ENCODE measurements at regions not wholly inside any gene's neighbourhood (a gene's known extent, or its start where the extent isn't known, plus 50 kb on each side); places are given as distances from the start of the nearest gene placed in this dataset.

DNA sequence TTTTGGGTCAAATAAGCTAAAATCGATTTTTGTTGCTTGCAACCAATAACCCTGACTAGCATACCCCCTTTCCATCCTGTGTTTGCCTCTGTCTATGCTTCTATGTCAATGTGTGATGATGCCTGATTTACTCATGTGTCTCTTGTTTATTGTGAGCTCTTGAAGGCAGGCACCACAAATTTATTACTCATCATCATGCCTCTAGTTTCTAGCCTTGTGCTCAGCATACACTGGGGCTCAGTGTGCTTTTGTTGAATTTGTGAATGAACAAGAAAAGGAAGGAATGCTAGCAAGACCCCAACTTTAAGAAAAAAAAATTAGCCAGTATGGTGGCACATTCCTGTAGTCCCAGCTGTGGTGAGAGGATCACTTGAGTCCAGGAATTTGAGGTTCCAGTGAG is 119.1 kb upstream of the GPR139 start:
- Histone ChIP-seq H3K27me3 (peaks cover 0 to 7% (median 0%) of the 10 kb centered on the region in 4 donors), H3K4me3 (no peak overlapping the region), H3K4me1 (no peaks in the 10 kb centered on the region), H3K27ac (replicated peaks in 1 of 4) (no peak overlapping the region), H3K36me3 (no peaks in the 10 kb centered on the region), H3K9me3 (no peaks in the 10 kb centered on the region)
- no peak for DNase-seq (ENCODE audit: extremely low spot score)
- intact Hi-C loops (cut with DNase I), result no loop called here
- TF ChIP-seq POLR2AphosphoS5 (IDR thresholded peaks at IDR 0.05) (no peak), EP300 (IDR thresholded peaks at IDR 0.05) (no peak), POLR2A (IDR thresholded peaks at IDR 0.05; ENCODE audit: low read depth) (no peak)
- TF ChIP-seq, protein P1, sequence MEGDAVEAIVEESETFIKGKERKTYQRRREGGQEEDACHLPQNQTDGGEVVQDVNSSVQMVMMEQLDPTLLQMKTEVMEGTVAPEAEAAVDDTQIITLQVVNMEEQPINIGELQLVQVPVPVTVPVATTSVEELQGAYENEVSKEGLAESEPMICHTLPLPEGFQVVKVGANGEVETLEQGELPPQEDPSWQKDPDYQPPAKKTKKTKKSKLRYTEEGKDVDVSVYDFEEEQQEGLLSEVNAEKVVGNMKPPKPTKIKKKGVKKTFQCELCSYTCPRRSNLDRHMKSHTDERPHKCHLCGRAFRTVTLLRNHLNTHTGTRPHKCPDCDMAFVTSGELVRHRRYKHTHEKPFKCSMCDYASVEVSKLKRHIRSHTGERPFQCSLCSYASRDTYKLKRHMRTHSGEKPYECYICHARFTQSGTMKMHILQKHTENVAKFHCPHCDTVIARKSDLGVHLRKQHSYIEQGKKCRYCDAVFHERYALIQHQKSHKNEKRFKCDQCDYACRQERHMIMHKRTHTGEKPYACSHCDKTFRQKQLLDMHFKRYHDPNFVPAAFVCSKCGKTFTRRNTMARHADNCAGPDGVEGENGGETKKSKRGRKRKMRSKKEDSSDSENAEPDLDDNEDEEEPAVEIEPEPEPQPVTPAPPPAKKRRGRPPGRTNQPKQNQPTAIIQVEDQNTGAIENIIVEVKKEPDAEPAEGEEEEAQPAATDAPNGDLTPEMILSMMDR (IDR thresholded peaks at IDR 0.05), result no peak
- 29% methylated on average over 1 of the region's 1 CpG for WGBS

DNA sequence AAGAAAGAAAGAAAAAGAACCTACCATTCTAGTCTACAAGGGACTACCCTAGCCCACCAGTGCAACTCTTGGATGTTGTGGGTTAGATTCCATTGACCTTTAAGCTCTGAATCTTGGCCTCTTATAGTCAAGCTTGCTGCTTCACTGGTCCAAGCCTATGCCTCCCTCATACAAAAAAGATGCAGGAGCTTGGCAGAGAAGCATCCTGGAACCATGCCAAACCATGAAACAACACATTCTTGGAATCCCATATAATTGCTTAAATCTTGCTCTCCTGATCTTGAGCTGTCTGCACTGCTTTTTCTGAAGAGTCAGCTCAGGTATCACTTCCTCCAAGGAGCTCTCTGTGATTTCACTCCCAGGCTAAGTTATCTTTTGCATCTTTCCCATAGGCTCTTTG is 117.9 kb upstream of the GPR139 start:
- intact Hi-C loops (cut with DNase I), result no loop called here
- Histone ChIP-seq H3K4me1 (no peaks in the 10 kb centered on the region), H3K4me3 (no peak overlapping the region), H3K9me3 (no peaks in the 10 kb centered on the region), H3K36me3 (no peaks in the 10 kb centered on the region), H3K27me3 (peaks cover 0 to 7% (median 0%) of the 10 kb centered on the region in 4 donors), H3K27ac (replicated peaks in 1 of 4) (no peak overlapping the region)
- TF ChIP-seq EP300 (IDR thresholded peaks at IDR 0.05) (no peak), POLR2A (IDR thresholded peaks at IDR 0.05; ENCODE audit: low read depth) (no peak), POLR2AphosphoS5 (IDR thresholded peaks at IDR 0.05) (no peak)
- TF ChIP-seq, protein P1 (IDR thresholded peaks at IDR 0.05), result no peak
- no peak for DNase-seq (ENCODE audit: extremely low spot score)

DNA sequence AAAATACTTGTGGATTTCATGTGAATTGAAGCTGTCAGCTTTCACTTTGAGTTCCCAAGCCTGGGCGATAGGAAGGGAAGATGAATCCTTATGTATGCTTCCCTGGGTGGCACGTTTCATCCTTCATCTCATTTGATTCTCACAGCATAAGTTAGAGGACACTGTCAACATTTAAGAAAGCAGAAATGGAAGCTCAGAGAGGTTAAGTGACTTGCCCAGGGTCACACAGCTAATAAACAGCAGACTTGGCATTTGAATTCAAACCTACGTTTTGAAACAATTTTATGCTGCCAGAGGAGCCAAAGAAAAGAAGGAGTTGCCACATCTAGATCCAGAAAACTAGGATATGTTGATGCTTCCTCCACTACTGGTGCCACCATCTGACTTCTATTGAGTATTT is 108.3 kb upstream of the GPR139 start:
- H3K36me3 ChIP-seq, result no peaks in the 10 kb centered on the region
- intact Hi-C loops (cut with DNase I), result no loop called here
- 69% methylated on average over 3 of the region's 3 CpGs for WGBS
- no peak overlapping the region for H3K4me3 ChIP-seq
- no peaks in the 10 kb centered on the region for H3K4me1 ChIP-seq
- H3K27ac ChIP-seq (replicated peaks in 1 of 4), result no peak overlapping the region
- no peaks in the 10 kb centered on the region for H3K9me3 ChIP-seq
- TF ChIP-seq POLR2AphosphoS5 (IDR thresholded peaks at IDR 0.05), result no peak
- no peak for TF ChIP-seq POLR2A (IDR thresholded peaks at IDR 0.05; ENCODE audit: low read depth)
- TF ChIP-seq, protein P1 (IDR thresholded peaks at IDR 0.05), result no peak
- TF ChIP-seq EP300 (IDR thresholded peaks at IDR 0.05), result no peak
- DNase-seq (ENCODE audit: extremely low spot score), result no peak
- H3K27me3 ChIP-seq, result peaks cover 0 to 23% (median 0%) of the 10 kb centered on the region in 4 donors

DNA sequence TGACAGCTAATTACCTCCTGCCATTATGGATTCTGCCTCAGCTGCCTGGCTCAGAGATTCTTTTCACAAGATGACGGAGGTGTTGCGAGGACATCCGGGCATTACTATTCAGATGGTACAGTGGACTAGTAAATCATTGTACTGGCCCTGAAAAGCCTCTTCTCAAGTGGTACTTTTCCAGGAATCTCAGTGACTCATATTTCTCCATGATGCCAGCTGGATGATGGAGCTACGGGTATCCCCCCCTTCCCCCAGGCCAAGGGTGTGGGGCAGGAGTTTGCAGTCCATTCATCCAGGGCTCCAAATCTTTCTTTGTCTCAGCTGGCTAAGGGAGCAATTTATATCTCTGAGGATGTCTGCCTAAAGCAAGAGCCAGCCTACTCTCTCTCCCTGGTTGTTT is 107.7 kb upstream of the GPR139 start:
- Histone ChIP-seq H3K27me3 (peaks cover 0 to 29% (median 0%) of the 10 kb centered on the region in 4 donors), H3K36me3 (no peaks in the 10 kb centered on the region), H3K4me3 (no peak overlapping the region), H3K4me1 (no peaks in the 10 kb centered on the region), H3K9me3 (no peaks in the 10 kb centered on the region), H3K27ac (replicated peaks in 1 of 4) (no peak overlapping the region)
- DNase-seq (ENCODE audit: extremely low spot score), result no peak
- intact Hi-C loops (cut with DNase I), result no loop called here
- no peak for TF ChIP-seq EP300 (IDR thresholded peaks at IDR 0.05)
- no peak for TF ChIP-seq POLR2A (IDR thresholded peaks at IDR 0.05; ENCODE audit: low read depth)
- no peak for TF ChIP-seq POLR2AphosphoS5 (IDR thresholded peaks at IDR 0.05)
- TF ChIP-seq, protein P1 (IDR thresholded peaks at IDR 0.05), result no peak
- WGBS, result 69% methylated on average over 4 of the region's 4 CpGs

DNA sequence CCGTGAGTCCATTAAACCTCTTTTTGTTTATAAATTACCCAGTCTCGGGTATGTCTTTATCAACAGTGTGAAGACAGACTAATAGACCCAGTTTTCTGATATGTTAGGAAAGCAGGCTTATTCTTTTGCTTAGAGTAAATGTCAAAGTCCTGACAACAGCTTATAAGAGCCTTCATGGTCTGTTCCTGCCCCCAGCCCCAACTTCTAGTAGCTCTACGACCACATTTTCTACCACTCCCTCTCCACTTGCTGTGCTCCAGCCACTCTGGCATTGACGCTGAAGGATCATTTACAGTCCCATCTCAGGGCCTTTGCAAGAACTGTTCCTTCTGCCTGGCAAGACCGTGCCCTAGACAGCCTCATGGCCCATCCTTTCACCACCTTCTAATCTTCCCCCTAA is 104.6 kb upstream of the GPR139 start:
- H3K4me3 ChIP-seq, result no peak overlapping the region
- no peak overlapping the region for H3K27ac ChIP-seq (replicated peaks in 1 of 4)
- H3K4me1 ChIP-seq, result no peaks in the 10 kb centered on the region
- intact Hi-C loops (cut with DNase I), result no loop called here
- peak; percentile 70 for DNase-seq (ENCODE audit: extremely low spot score)
- H3K27me3 ChIP-seq, result peaks cover 0 to 31% (median 0%) of the 10 kb centered on the region in 4 donors
- 76% methylated on average over 5 of the region's 5 CpGs for WGBS
- TF ChIP-seq, protein P1 (IDR thresholded peaks at IDR 0.05), result no peak
- TF ChIP-seq POLR2AphosphoS5 (IDR thresholded peaks at IDR 0.05) (no peak), POLR2A (IDR thresholded peaks at IDR 0.05; ENCODE audit: low read depth) (no peak), EP300 (IDR thresholded peaks at IDR 0.05) (no peak)
- H3K9me3 ChIP-seq, result no peaks in the 10 kb centered on the region
- H3K36me3 ChIP-seq, result no peaks in the 10 kb centered on the region
